ENCODE measurements at regions not wholly inside any gene's neighbourhood (a gene's known extent, or its start where the extent isn't known, plus 50 kb on each side); places are given as distances from the start of the nearest gene placed in this dataset.

GRCh38 chr17:37842401-37842800, 81.8 kb upstream of the TBC1D3K start:
- H3K9me3 Mint-ChIP-seq (ENCODE audit: unreplicated experiment) = peaks cover 9% of the 10 kb centered on the region
- Histone ChIP-seq H3K27me3 (ENCODE audit: insufficient read depth, low read length) (no peaks in the 10 kb centered on the region), H3K4me1 (ENCODE audit: insufficient read depth, low read length) (peaks cover 8% of the 10 kb centered on the region), H3K36me3 (ENCODE audit: insufficient read depth, low read length) (no peaks in the 10 kb centered on the region), H2AFZ (ENCODE audit: low read depth, low read length) (no peak overlapping the region), H3K27ac (ENCODE audit: low read depth, low read length) (no peak overlapping the region), H3K79me2 (ENCODE audit: insufficient read depth, low read length) (no peaks in the 10 kb centered on the region), H4K20me1 (ENCODE audit: insufficient read depth, low read length) (no peaks in the 10 kb centered on the region), H3K4me3 (ENCODE audit: insufficient read depth, low read depth, low read length) (no peak overlapping the region), H3K9me3 (ENCODE audit: insufficient read depth, low read depth, low read length) (no peaks in the 10 kb centered on the region), H3K9ac (ENCODE audit: low read length) (no peak overlapping the region), H3K4me2 (ENCODE audit: low read length) (no peak overlapping the region)
- no peaks in the 10 kb centered on the region for H3K4me1 Mint-ChIP-seq (ENCODE audit: low read depth, unreplicated experiment)
- DNase-seq (ENCODE audit: low read depth) (no peak), FAIRE-seq (no peak)
- H3K27me3 Mint-ChIP-seq (ENCODE audit: low read depth, unreplicated experiment) = peaks cover 25% of the 10 kb centered on the region
- H3K27ac Mint-ChIP-seq (ENCODE audit: unreplicated experiment) = no peak overlapping the region
- no peaks in the 10 kb centered on the region for H3K36me3 Mint-ChIP-seq (ENCODE audit: low read depth, unreplicated experiment)
- TF ChIP-seq EZH2 (IDR thresholded peaks at IDR 0.05; ENCODE audit: insufficient read depth, low read length) (no peak), CTCF (IDR thresholded peaks at IDR 0.05; ENCODE audit: insufficient read depth, low read depth, low read length) (no peak)
- H3K4me3 Mint-ChIP-seq (ENCODE audit: unreplicated experiment) = no peak overlapping the region

- Histone ChIP-seq H3K4me2 (ENCODE audit: low read length) (no peak overlapping the region), H3K27me3 (ENCODE audit: insufficient read depth, low read length) (no peaks in the 10 kb centered on the region), H3K4me3 (ENCODE audit: insufficient read depth, low read depth, low read length) (no peak overlapping the region), H3K79me2 (ENCODE audit: insufficient read depth, low read length) (no peaks in the 10 kb centered on the region), H3K9me3 (ENCODE audit: insufficient read depth, low read depth, low read length) (no peaks in the 10 kb centered on the region), H3K36me3 (ENCODE audit: insufficient read depth, low read length) (no peaks in the 10 kb centered on the region), H4K20me1 (ENCODE audit: insufficient read depth, low read length) (no peaks in the 10 kb centered on the region), H2AFZ (ENCODE audit: low read depth, low read length) (no peak overlapping the region), H3K4me1 (ENCODE audit: insufficient read depth, low read length) (peaks cover 8% of the 10 kb centered on the region), H3K27ac (ENCODE audit: low read depth, low read length) (no peak overlapping the region), H3K9ac (ENCODE audit: low read length) (no peak overlapping the region)
- no peak for FAIRE-seq
- no peak overlapping the region for H3K4me3 Mint-ChIP-seq (ENCODE audit: unreplicated experiment)
- H3K27ac Mint-ChIP-seq (ENCODE audit: unreplicated experiment) = no peak overlapping the region
- TF ChIP-seq CTCF (IDR thresholded peaks at IDR 0.05; ENCODE audit: insufficient read depth, low read depth, low read length) (no peak), EZH2 (IDR thresholded peaks at IDR 0.05; ENCODE audit: insufficient read depth, low read length) (no peak)
- peaks cover 32% of the 10 kb centered on the region for H3K27me3 Mint-ChIP-seq (ENCODE audit: low read depth, unreplicated experiment)
- H3K4me1 Mint-ChIP-seq (ENCODE audit: low read depth, unreplicated experiment) = no peaks in the 10 kb centered on the region
- peaks cover 7% of the 10 kb centered on the region for H3K9me3 Mint-ChIP-seq (ENCODE audit: unreplicated experiment)
- no peak for DNase-seq (ENCODE audit: low read depth)
- H3K36me3 Mint-ChIP-seq (ENCODE audit: low read depth, unreplicated experiment) = no peaks in the 10 kb centered on the region
Measured at GRCh38 chr17:37841232-37841631, 83.0 kb upstream of the TBC1D3K start.

GRCh38 chr17:37840576-37840975, 83.6 kb upstream of the TBC1D3K start:
- peaks cover 32% of the 10 kb centered on the region for H3K27me3 Mint-ChIP-seq (ENCODE audit: low read depth, unreplicated experiment)
- Histone ChIP-seq H3K36me3 (ENCODE audit: insufficient read depth, low read length) (no peaks in the 10 kb centered on the region), H2AFZ (ENCODE audit: low read depth, low read length) (no peak overlapping the region), H3K9me3 (ENCODE audit: insufficient read depth, low read depth, low read length) (no peaks in the 10 kb centered on the region), H3K79me2 (ENCODE audit: insufficient read depth, low read length) (no peaks in the 10 kb centered on the region), H4K20me1 (ENCODE audit: insufficient read depth, low read length) (no peaks in the 10 kb centered on the region), H3K9ac (ENCODE audit: low read length) (no peak overlapping the region), H3K27ac (ENCODE audit: low read depth, low read length) (no peak overlapping the region), H3K4me2 (ENCODE audit: low read length) (no peak overlapping the region), H3K27me3 (ENCODE audit: insufficient read depth, low read length) (no peaks in the 10 kb centered on the region), H3K4me3 (ENCODE audit: insufficient read depth, low read depth, low read length) (no peak overlapping the region), H3K4me1 (ENCODE audit: insufficient read depth, low read length) (peaks cover 8% of the 10 kb centered on the region)
- DNase-seq (ENCODE audit: low read depth) = no peak
- no peak overlapping the region for H3K27ac Mint-ChIP-seq (ENCODE audit: unreplicated experiment)
- H3K4me1 Mint-ChIP-seq (ENCODE audit: low read depth, unreplicated experiment) = no peaks in the 10 kb centered on the region
- H3K9me3 Mint-ChIP-seq (ENCODE audit: unreplicated experiment) = peaks cover 7% of the 10 kb centered on the region
- no peak for FAIRE-seq
- H3K36me3 Mint-ChIP-seq (ENCODE audit: low read depth, unreplicated experiment) = no peaks in the 10 kb centered on the region
- no peak overlapping the region for H3K4me3 Mint-ChIP-seq (ENCODE audit: unreplicated experiment)
- TF ChIP-seq CTCF (IDR thresholded peaks at IDR 0.05; ENCODE audit: insufficient read depth, low read depth, low read length) = no peak
- TF ChIP-seq EZH2 (IDR thresholded peaks at IDR 0.05; ENCODE audit: insufficient read depth, low read length) = no peak

Measured in astrocyte (in vitro differentiated cells and primary cell).